Calu3 (cell line): ENCODE measurements at regions not wholly inside any gene's neighbourhood (a gene's known extent, or its start where the extent isn't known, plus 50 kb on each side); places are given as distances from the start of the nearest gene placed in this dataset.
"Not testable (repeated sequence)": the region's sequence is repeated elsewhere in the genome, so short reads cannot be mapped to it uniquely, and the experiment has no call there.

Experiments
- BruUV-seq: library from RNA; stranded (reverse); fragments of 400-500 nt; replicated peaks from 2 replicates; lab custom pipeline; 2021; lab: Mats Ljungman, UMichigan
- CTCF ChIA-PET: fragments of 300-600 bp; sonication (Branson Sonifier 250); formaldehyde crosslinking; loops from one replicate; lab custom pipeline; 2022; ENCODE audit warnings: antibody characterized with exemption; lab: Charles Lee
- DNase-seq: peaks from one replicate; pipeline ENCODE4 v3.0.0; 2022
- H3K27ac Mint-ChIP-seq: one replicate; pipeline ENCODE4 v1.8.0; 2022; ENCODE audit warnings: mixed read lengths; ENCODE audit not compliant: unreplicated experiment
- H3K27me3 Mint-ChIP-seq: one replicate; pipeline ENCODE4 v1.8.0; 2022; ENCODE audit warnings: mixed read lengths; ENCODE audit not compliant: unreplicated experiment
- H3K36me3 Mint-ChIP-seq: one replicate; pipeline ENCODE4 v1.8.0; 2022; ENCODE audit warnings: mild to moderate bottlenecking, moderate library complexity, mixed read lengths; ENCODE audit not compliant: insufficient read depth, unreplicated experiment
- H3K4me1 Mint-ChIP-seq: one replicate; pipeline ENCODE4 v1.8.0; 2022; ENCODE audit warnings: mild to moderate bottlenecking, low read depth, mixed read lengths; ENCODE audit not compliant: unreplicated experiment
- H3K4me3 Mint-ChIP-seq: one replicate; pipeline ENCODE4 v1.8.0; 2022; ENCODE audit warnings: mild to moderate bottlenecking, low read depth, moderate library complexity, mixed read lengths; ENCODE audit not compliant: unreplicated experiment
- H3K9me3 Mint-ChIP-seq: one replicate; pipeline ENCODE4 v1.8.0; 2022; ENCODE audit warnings: low read depth, mixed read lengths; ENCODE audit not compliant: unreplicated experiment
- intact Hi-C: fragments of 100-400 bp; cut with micrococcal nuclease; formaldehyde crosslinking; loops from one replicate; pipeline ENCODE4 v1.10.0; 2022; ENCODE audit not compliant: unreplicated experiment
- TF ChIP-seq, protein P1 (sequence below): fragments of 200-600 bp; IDR thresholded peaks from one replicate; pipeline ENCODE4 v1.8.0; 2022; ENCODE audit warnings: antibody characterized with exemption; ENCODE audit not compliant: unreplicated experiment

DNA sequence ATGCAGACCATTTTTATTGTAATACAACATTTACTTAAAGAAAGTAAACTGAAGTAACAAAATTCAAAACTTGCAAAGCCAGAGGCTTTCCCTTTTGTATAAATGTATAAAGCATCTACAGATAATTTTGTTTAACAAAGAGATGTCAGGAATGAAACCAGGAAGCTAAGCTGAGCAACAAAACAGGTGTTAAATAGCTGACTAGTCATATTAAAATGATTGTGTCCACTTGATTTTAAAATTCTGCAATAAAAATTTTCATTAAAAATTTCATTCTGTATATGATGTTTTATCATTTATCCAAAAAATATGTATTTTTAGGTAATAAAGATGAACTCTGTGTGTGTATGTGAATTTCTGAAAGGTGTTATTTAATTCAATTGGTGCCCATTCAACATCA, 72.0 kb upstream of the TRAM1L1 start:
- CTCF ChIA-PET, result no interaction called here
- Mint-ChIP-seq H3K27me3 (no peaks in the 10 kb centered on the region), H3K4me1 (no peaks in the 10 kb centered on the region), H3K9me3 (no peaks in the 10 kb centered on the region), H3K27ac (no peak overlapping the region), H3K36me3 (no peaks in the 10 kb centered on the region), H3K4me3 (no peak overlapping the region)
- BruUV-seq, result no TSS peak
- intact Hi-C loops, result no loop called here
- no peak for DNase-seq
- TF ChIP-seq, protein P1, sequence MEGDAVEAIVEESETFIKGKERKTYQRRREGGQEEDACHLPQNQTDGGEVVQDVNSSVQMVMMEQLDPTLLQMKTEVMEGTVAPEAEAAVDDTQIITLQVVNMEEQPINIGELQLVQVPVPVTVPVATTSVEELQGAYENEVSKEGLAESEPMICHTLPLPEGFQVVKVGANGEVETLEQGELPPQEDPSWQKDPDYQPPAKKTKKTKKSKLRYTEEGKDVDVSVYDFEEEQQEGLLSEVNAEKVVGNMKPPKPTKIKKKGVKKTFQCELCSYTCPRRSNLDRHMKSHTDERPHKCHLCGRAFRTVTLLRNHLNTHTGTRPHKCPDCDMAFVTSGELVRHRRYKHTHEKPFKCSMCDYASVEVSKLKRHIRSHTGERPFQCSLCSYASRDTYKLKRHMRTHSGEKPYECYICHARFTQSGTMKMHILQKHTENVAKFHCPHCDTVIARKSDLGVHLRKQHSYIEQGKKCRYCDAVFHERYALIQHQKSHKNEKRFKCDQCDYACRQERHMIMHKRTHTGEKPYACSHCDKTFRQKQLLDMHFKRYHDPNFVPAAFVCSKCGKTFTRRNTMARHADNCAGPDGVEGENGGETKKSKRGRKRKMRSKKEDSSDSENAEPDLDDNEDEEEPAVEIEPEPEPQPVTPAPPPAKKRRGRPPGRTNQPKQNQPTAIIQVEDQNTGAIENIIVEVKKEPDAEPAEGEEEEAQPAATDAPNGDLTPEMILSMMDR, result no peak

DNA sequence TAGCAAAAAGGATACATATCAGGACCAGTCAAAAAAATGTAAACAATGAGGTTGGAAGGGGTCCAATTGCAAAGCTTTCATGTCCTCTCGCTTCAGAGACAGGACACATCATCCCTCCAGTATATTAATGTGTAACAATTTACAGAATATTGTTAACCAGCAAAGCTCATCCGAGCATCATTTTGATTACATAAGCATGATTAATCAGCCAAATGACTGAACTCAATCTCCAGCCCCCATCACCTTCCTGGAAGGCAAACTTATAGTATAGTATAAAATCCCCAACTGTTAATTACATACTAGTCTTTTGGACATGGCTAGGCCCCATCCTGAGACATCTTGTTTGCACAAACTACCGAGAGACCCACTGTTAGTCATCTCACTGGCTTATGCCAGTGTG, 77.6 kb upstream of the TRAM1L1 start:
- intact Hi-C loops, result no loop called here
- CTCF ChIA-PET, result no interaction called here
- Mint-ChIP-seq H3K27me3 (no peaks in the 10 kb centered on the region), H3K4me1 (no peaks in the 10 kb centered on the region), H3K27ac (no peak overlapping the region), H3K4me3 (no peak overlapping the region), H3K36me3 (no peaks in the 10 kb centered on the region), H3K9me3 (no peaks in the 10 kb centered on the region)
- no peak for DNase-seq
- BruUV-seq, result no TSS peak
- TF ChIP-seq, protein P1, result no peak

DNA sequence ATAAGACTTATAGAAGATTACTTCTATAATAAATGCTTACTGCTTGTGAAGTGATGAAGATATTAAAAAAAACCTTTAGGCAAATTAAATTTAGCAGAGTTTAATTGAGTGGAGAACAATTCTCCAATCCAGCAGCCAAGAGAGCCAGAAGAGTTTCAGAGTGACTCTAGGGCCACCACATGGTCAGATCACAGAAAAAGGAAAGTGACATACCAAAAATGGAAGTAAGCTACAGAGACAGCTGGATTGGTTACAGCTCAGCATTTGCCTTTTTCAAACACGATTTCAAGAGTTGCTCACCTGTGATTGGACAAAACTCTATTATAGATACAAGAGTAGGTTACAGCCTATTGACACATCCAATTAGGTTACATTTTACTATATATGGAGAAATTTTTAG, 79.0 kb upstream of the TRAM1L1 start:
- CTCF ChIA-PET, result no interaction called here
- Mint-ChIP-seq H3K27ac (no peak overlapping the region), H3K4me3 (no peak overlapping the region), H3K36me3 (no peaks in the 10 kb centered on the region), H3K27me3 (no peaks in the 10 kb centered on the region), H3K9me3 (no peaks in the 10 kb centered on the region), H3K4me1 (no peaks in the 10 kb centered on the region)
- DNase-seq, result no peak
- intact Hi-C loops, result no loop called here
- TF ChIP-seq, protein P1, result no peak
- no TSS peak for BruUV-seq

DNA sequence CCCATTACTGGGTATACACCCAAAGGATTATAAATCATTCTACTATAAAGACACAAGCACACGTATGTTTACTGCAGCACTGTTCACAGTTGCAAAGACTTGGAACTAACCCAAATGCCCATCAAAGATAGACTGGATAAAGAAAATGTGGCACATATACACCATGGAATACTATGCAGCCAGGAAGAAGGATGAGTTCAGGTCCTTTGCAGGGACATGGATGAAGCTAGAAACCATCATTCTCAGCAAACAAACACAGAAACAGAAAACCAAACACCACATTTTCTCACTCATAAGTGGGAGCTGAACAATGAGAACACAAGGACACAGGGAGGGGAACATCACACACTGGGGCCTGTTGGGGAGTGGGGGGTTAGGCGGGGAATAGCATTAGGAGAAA, 90.0 kb upstream of the TRAM1L1 start:
- H3K27me3 Mint-ChIP-seq, H3K9me3 Mint-ChIP-seq, BruUV-seq, H3K27ac Mint-ChIP-seq, DNase-seq, H3K36me3 Mint-ChIP-seq, intact Hi-C loops, H3K4me3 Mint-ChIP-seq, CTCF ChIA-PET, H3K4me1 Mint-ChIP-seq: not testable (repeated sequence)

DNA sequence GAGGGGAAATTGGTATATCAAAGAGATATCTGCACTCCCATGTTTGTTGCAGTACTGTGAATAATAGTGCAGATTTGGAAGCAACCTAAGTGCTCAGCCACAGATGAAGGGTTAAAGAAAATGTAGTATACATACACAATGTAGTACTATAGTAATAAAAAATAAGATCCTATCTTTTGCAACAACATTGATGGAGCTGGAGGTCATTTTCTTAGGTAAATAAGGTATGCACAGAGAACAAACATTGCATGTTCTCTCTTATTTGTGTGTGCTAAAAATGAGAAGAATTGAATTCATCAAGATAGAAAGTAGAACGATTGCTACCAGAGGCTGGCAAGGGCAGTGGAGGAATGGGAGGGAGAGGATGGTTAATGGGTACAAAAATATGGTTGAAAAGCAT, 117.9 kb upstream of the TRAM1L1 start:
- H3K4me3 Mint-ChIP-seq, result no peak overlapping the region
- BruUV-seq, result no TSS peak
- no peak for DNase-seq
- H3K27me3 Mint-ChIP-seq, result no peaks in the 10 kb centered on the region
- CTCF ChIA-PET, result no interaction called here
- no peaks in the 10 kb centered on the region for H3K4me1 Mint-ChIP-seq
- no peaks in the 10 kb centered on the region for H3K36me3 Mint-ChIP-seq
- no peaks in the 10 kb centered on the region for H3K9me3 Mint-ChIP-seq
- intact Hi-C loops, result no loop called here
- no peak overlapping the region for H3K27ac Mint-ChIP-seq
- TF ChIP-seq, protein P1, result no peak
